OCI-LY7 (cell line): ENCODE measurements at regions not wholly inside any gene's neighbourhood (a gene's known extent, or its start where the extent isn't known, plus 50 kb on each side); places are given as distances from the start of the nearest gene placed in this dataset.

Experiments
- BruUV-seq: library from RNA; stranded (reverse); fragments of 400-500 nt; replicated peaks from 2 replicates; lab custom pipeline; 2021; lab: Mats Ljungman, UMichigan
- CTCF ChIA-PET: fragments of 300-600 bp; sonication (Branson Sonifier 250); formaldehyde crosslinking; loops from one replicate; lab custom pipeline; 2022; ENCODE audit warnings: antibody characterized with exemption; ENCODE audit not compliant: unreplicated experiment; lab: Charles Lee
- POLR2A ChIA-PET: fragments of 300-600 bp; sonication (Branson Sonifier 250); formaldehyde crosslinking; loops from one replicate; lab custom pipeline; 2022; ENCODE audit warnings: antibody characterized with exemption; lab: Charles Lee
- DNase-seq: peaks from one replicate; pipeline ENCODE4 v3.0.0-alpha.2; 2015; ENCODE audit warnings: low spot score
- H2AFZ ChIP-seq: fragments of 200-600 bp; sonication (generic), shearing (Covaris generic); 2 replicates; pipeline ENCODE4 v1.6.1; 2014; ENCODE audit warnings: mild to moderate bottlenecking, antibody characterized with exemption, low read length, moderate library complexity
- H3K27ac ChIP-seq: fragments of 200-600 bp; sonication (generic); 2 replicates; pipeline ENCODE4 v1.5.1; 2014; ENCODE audit warnings: mixed run types, low read depth, mild to moderate bottlenecking, moderate library complexity, low read length, inconsistent platforms; ENCODE audit not compliant: poor library complexity, severe bottlenecking
- H3K36me3 ChIP-seq: fragments of 200-600 bp; sonication (generic); 2 replicates; pipeline ENCODE4 v1.6.1; 2014; ENCODE audit warnings: mild to moderate bottlenecking, antibody characterized with exemption, low read length, moderate library complexity, mixed read lengths; ENCODE audit not compliant: insufficient read depth
- H3K4me1 ChIP-seq: fragments of 200-600 bp; sonication (generic); 2 replicates; pipeline ENCODE4 v1.5.1; 2014; ENCODE audit warnings: mild to moderate bottlenecking, low read length; ENCODE audit not compliant: insufficient read depth, poor library complexity, severe bottlenecking
- H3K4me2 ChIP-seq: fragments of 200-600 bp; sonication (generic); 2 replicates; pipeline ENCODE4 v1.6.1; 2014; ENCODE audit warnings: mild to moderate bottlenecking, low read length
- H3K4me3 ChIP-seq: fragments of 200-600 bp; sonication (generic); 2 replicates; pipeline ENCODE4 v1.5.1; 2014; ENCODE audit warnings: mild to moderate bottlenecking, low read depth, low read length; ENCODE audit not compliant: poor library complexity, severe bottlenecking
- H3K79me2 ChIP-seq: fragments of 200-600 bp; sonication (generic); 2 replicates; pipeline ENCODE4 v1.6.1; 2016; ENCODE audit warnings: low read depth, mild to moderate bottlenecking, low read length, moderate library complexity, mixed read lengths; ENCODE audit not compliant: insufficient read depth
- H3K9me2 ChIP-seq: fragments of 200-600 bp; sonication (generic); 2 replicates; pipeline ENCODE4 v1.6.1; 2016; ENCODE audit warnings: mild to moderate bottlenecking, low read length, mixed read lengths; ENCODE audit not compliant: insufficient read depth
- H3K9me3 ChIP-seq: fragments of 200-600 bp; sonication (generic); 2 replicates; pipeline ENCODE4 v1.6.1; 2014; ENCODE audit warnings: mild to moderate bottlenecking, mixed run types, low read length, mixed read lengths
- H4K20me1 ChIP-seq: fragments of 200-600 bp; sonication (generic); 2 replicates; pipeline ENCODE4 v1.6.1; 2014; ENCODE audit warnings: mild to moderate bottlenecking, antibody characterized with exemption, low read length, moderate library complexity, mixed read lengths; ENCODE audit not compliant: insufficient read depth
- CTCF ChIP-seq: fragments of 200-600 bp; sonication (generic); conservative IDR thresholded peaks from 2 replicates; pipeline ENCODE4 v1.5.1; 2014; ENCODE audit warnings: mild to moderate bottlenecking, antibody characterized with exemption, low read length, moderate library complexity, mixed read lengths
- EZH2phosphoT487 ChIP-seq: fragments of 200-600 bp; sonication (generic); IDR thresholded peaks from 2 replicates; pipeline ENCODE4 v1.6.1; 2018; ENCODE audit warnings: low read depth, borderline replicate concordance, mild to moderate bottlenecking, mixed run types, antibody characterized with exemption, low read length, moderate library complexity, mixed read lengths
- intact Hi-C: fragments of 100-400 bp; cut with micrococcal nuclease; formaldehyde crosslinking; loops from one replicate; pipeline ENCODE4 v1.10.0; 2022; ENCODE audit not compliant: unreplicated experiment

GRCh38 chr15:35678774-35679173 is 132.8 kb upstream of the DPH6 start:
- POLR2A ChIA-PET: no interaction called here

GRCh38 chr15:35679186-35679585 is 133.2 kb upstream of the DPH6 start:
- H3K9me2 ChIP-seq: no peaks in the 10 kb centered on the region
- no peak overlapping the region for H3K4me2 ChIP-seq
- ChIA-PET POLR2A (interaction anchor here (1.2 kb wide), 1 partner anchor 26 kb away, joined by 3 read pairs; no protein-coding TSS in a partner anchor), CTCF (no interaction called here)
- H3K4me3 ChIP-seq: no peak overlapping the region
- TF ChIP-seq EZH2phosphoT487: no peak
- no peak for TF ChIP-seq CTCF
- no peaks in the 10 kb centered on the region for H3K36me3 ChIP-seq
- H3K4me1 ChIP-seq: no peaks in the 10 kb centered on the region
- intact Hi-C loops: no loop called here
- no peaks in the 10 kb centered on the region for H3K9me3 ChIP-seq
- H4K20me1 ChIP-seq: no peaks in the 10 kb centered on the region
- H3K27ac ChIP-seq: no peak overlapping the region
- H3K79me2 ChIP-seq: no peaks in the 10 kb centered on the region
- BruUV-seq: no TSS peak
- H2AFZ ChIP-seq: no peak overlapping the region
- DNase-seq: no peak

More at GRCh38 chr15:35678774-35679173, 132.8 kb upstream of the DPH6 start:
- DNase-seq: no peak
- TF ChIP-seq CTCF (no peak), EZH2phosphoT487 (no peak)
- no peak overlapping the region for H3K27ac ChIP-seq
- no peaks in the 10 kb centered on the region for H3K36me3 ChIP-seq
- H3K4me1 ChIP-seq: no peaks in the 10 kb centered on the region
- no peak overlapping the region for H3K4me3 ChIP-seq
- CTCF ChIA-PET: no interaction called here
- no peaks in the 10 kb centered on the region for H3K79me2 ChIP-seq
- no peaks in the 10 kb centered on the region for H3K9me2 ChIP-seq
- no peak overlapping the region for H3K4me2 ChIP-seq
- no peaks in the 10 kb centered on the region for H4K20me1 ChIP-seq
- BruUV-seq: no TSS peak
- intact Hi-C loops: no loop called here
- no peak overlapping the region for H2AFZ ChIP-seq
- H3K9me3 ChIP-seq: no peaks in the 10 kb centered on the region

- H3K4me3 ChIP-seq: no peak overlapping the region
- ChIA-PET POLR2A (no interaction called here), CTCF (no interaction called here)
- no peaks in the 10 kb centered on the region for H3K79me2 ChIP-seq
- no peak overlapping the region for H2AFZ ChIP-seq
- BruUV-seq: no TSS peak
- H3K4me1 ChIP-seq: no peaks in the 10 kb centered on the region
- no peaks in the 10 kb centered on the region for H3K9me2 ChIP-seq
- no peak for TF ChIP-seq CTCF
- no peak for DNase-seq
- H4K20me1 ChIP-seq: no peaks in the 10 kb centered on the region
- H3K36me3 ChIP-seq: no peaks in the 10 kb centered on the region
- intact Hi-C loops: no loop called here
- H3K4me2 ChIP-seq: no peak overlapping the region
- H3K9me3 ChIP-seq: no peaks in the 10 kb centered on the region
- H3K27ac ChIP-seq: no peak overlapping the region
Observed at GRCh38 chr15:35680951-35681350, 135.0 kb upstream of the DPH6 start.
